HG03039 (cell line): ENCODE measurements at regions not wholly inside any gene's neighbourhood (a gene's known extent, or its start where the extent isn't known, plus 50 kb on each side); places are given as distances from the start of the nearest gene placed in this dataset.
"Not testable (repeated sequence)": the region's sequence is repeated elsewhere in the genome, so short reads cannot be mapped to it uniquely, and the experiment has no call there.

Experiments
- ATAC-seq: cut with Tn5 transposase; IDR thresholded peaks from one replicate; pipeline ENCODE4 v1.9.1; 2021; ENCODE audit warnings: mild to moderate bottlenecking, moderate library complexity; ENCODE audit not compliant: unreplicated experiment

- ATAC-seq = no peak
Measured at GRCh38 chr6:19209202-19209601, 628.0 kb upstream of the ID4 start.

DNA sequence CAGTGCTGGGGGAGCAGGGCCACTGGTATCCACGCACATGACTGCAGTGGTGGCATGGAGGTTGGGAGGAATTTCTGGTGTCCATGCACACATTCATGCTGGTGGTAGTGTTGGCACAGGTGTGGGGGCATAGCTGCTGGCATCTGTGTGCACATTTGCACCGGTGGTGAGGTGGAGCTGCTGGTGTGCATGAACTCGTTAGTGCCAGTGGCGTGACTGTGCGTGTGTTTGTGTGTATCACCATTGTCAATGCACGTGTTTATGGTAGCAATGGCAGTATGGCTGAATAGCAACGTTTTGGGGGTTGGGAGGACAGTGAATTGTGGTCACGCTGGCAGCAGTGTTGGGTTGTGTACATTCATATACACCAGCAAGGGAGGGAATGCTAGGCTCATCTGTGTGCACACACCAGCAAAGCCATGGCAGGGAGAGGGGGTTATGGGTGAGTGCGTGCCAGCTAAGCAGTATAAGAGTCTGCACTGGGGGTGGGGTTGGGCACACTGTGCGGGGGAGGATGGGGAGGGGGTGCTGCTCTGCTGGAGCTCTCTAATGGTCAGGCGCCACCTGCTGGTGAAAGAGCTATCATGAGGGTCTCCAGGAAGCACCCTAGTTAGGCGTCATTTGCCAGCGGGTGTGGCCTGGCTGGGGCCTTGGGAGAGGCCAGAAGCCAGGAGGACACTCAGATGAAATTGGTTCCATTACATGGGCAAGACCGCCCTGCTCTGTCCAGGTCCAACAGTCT is 626.1 kb upstream of the ID4 start:
- no peak for ATAC-seq

DNA sequence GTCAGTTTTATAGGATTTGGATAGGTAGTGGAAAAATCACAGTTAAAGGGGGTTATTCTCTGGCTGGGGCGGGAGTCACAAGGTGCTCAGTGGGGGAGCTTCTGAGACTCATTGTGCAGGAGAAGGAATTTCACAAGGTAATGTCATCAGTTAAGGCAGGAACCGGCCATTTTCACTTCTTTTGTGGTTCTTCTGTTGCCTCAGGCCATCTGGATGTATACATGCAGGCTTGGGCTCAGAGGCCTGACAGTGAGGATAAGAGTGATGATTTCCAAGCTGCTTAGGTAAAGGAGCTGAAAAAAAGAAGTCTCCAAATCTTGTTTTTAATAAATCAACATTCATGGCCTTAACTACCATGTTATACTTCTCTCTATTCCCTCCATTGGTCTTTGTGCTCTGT is 622.9 kb upstream of the ID4 start:
- no peak for ATAC-seq

- no peak for ATAC-seq
Measured at GRCh38 chr6:19219931-19220330, 617.2 kb upstream of the ID4 start.

DNA sequence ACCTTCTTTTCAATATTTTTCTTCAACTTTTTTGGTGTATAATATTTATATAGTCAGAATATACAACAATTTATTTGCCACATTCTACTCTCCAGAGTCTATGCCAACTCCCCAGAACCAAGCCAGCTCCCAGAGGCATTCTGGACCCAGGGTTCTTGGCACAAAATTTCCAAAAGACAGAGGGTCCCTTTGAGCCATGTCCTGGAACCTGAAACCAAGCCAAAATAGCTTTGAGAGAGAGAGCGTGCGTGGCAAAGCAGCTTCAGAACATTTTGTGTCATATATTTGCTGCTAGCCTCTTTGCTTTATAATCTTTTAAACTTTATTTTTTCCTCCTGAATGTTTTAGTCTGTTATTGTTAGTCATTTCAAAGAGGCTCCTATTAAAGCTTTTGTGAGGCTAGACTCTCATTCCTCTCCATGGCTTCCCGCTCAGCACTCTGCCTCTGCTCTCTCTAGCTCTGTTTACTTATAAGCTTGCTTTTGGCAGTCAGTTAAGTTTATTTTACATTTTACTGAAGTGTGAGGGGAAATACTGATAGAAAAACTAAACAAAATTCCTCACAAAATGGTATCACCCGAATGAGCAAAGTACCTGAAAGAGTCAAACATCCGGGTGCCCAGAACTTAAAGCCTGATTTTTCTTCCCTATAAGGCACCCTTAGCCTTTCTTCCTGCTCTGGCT is 605.1 kb upstream of the ID4 start:
- no peak for ATAC-seq

DNA sequence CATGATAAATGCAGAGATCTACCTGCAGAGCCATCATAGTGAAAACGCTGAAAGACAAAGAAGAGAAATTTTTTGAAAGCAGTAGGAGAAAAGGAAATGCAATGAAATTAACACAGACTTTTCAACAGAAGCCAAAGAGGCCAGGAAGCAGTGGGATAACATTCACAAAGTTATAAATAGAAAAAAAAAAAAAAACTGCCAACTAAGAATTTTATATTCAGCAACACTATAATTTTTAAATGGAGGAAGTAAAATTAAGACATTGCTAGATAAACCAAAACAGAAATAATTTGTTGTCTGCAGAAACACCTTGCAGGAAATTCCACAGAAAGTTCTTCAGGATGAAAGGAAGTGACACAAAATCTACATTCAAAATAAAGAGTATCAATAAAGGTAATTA is 591.5 kb upstream of the ID4 start:
- no peak for ATAC-seq

DNA sequence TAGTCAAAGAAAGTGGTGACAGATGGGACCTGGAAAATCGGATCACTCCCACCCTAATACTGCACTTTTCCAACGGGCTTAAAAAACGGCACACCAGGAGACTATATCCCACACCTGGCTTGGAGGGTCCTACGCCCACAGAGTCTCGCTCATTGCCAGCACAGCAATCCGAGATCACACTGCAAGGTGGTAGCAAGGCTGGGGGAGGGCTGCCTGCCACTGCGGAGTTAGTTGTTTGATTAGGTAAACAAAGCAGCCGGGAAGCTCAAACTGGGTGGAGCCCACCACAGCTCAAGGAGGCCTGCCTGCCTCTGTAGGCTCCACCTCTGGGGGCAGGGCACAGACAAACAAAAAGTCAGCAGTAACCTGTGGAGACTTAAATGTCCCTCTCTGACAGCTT is 590.0 kb upstream of the ID4 start:
- ATAC-seq = not testable (repeated sequence)

GRCh38 chr6:19256123-19256522 is 581.0 kb upstream of the ID4 start:
- not testable (repeated sequence) for ATAC-seq

DNA sequence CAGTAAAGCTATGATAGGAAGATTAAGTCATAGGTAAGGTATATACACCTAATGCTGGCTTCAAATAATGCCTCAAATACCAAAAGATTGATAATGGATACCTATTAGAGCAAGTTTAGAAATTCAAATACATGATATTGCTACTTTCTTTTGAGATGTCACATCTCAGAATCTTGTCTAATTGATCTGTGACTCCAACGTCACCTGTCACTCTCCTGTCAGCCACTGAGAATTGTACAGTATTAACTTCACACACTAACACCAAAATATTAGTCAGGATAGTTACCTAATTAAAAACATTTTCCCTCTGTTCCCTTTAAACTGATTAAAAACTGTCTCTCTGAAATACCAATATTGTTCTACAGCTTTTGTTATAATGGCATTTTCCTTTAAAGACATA is 575.5 kb upstream of the ID4 start:
- no peak for ATAC-seq

DNA sequence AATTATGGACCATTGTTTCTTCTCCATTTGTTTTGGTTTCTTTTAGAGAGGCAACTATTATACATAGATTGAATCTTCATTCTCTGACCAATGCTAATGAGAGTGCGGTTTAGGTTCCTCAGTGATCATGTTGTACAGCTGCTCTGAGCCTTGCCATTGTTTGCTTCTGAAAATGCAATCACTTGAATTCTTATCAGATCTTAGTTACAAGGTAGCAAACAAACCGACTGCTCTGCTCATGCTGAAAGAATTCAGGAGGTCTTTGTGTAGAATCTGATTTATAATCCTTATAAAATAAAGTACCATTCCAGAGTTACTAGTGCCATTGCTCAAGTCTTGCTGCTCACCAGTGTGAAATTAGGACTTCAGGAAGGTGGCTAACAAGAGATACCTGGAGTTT is 569.1 kb upstream of the ID4 start:
- no peak for ATAC-seq

DNA sequence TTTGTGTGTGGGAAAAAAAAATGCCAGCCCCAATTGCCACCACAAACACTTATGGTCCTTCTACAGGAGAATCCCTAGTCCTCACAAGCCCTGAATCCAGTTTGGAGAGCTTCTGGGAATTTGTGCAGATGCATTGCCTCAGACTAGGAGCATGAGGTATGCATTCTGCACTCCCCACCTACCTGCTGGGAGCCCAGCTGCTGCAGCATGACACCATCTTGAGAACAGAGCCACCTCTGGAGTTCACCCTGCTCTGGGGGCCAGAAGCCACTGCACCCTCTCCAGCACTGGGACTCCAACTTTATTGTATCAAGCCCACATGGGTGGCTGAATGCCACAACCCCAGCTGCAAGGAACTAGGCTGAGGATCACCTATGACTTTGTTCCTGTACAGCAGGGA is 568.5 kb upstream of the ID4 start:
- no peak for ATAC-seq

DNA sequence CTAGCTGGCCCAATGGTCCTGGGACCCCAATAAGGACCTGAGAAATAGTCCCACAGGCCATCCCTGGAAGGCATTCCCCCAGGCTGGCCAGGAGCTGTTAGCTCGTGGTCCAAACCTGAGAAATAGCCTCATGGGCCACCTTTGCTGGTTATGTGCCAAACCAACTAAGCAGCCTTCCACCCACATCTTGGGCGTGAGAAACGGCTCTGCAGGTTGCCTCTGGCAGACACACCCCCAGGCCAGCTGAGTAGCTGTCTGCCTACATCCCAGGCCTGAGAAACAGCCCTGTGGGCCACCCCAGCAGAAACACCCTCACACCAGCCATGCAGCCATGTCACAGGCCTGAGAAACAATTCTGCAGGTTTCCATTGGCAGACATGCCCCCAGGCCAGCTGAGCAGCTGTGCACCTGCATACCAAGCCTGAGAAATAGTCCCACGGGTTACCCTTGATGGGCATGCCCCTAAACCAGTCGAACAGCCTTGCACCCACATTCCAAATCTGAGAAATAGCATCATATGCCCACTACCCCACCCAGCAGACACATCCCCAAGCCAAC is 567.8 kb upstream of the ID4 start:
- ATAC-seq = no peak

- no peak for ATAC-seq
Measured at GRCh38 chr6:19270616-19271015, 566.6 kb upstream of the ID4 start.

DNA sequence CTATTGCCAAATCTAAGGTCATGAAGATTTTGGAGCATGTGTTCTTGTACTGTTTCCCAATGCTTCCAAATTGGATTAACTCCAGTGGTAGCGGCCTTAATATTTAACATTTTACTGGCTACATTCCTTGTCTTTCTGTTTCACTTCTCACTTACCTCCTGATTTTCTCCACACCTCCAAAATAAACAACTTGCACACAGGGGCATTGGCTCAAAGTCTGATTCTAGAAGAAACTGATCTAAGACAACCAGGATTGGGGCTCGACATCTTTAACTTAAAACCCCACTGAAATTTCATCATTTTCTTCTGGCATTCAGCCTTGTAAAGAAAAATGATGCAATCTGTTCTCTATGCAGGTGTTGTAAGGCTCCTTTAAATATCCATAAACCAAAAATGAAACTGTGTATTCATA is 557.9 kb upstream of the ID4 start:
- no peak for ATAC-seq

DNA sequence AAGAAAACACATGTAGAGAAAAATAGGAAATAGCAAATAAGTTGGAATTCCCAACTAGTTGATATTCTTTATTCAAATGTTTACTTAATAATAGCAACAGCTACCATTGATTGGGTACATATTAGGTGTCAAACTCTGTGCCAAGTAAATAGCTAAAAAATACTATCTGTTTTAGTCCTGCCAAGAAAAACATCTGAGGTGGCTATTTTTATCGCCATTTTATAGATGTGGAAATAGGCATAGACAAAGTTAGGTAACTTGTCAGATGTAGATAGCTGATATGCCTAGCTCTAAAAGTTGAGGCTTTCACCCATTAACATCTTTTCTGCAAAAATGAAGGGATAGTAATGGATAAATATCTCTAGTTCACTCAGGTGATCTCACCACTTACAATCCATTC is 549.2 kb upstream of the ID4 start:
- ATAC-seq = no peak

GRCh38 chr6:19289457-19289856 is 547.7 kb upstream of the ID4 start:
- no peak for ATAC-seq

- no peak for ATAC-seq
Measured at GRCh38 chr6:19297880-19298279, 539.3 kb upstream of the ID4 start.

- ATAC-seq = no peak
Measured at GRCh38 chr6:19298421-19298820, 538.7 kb upstream of the ID4 start.

DNA sequence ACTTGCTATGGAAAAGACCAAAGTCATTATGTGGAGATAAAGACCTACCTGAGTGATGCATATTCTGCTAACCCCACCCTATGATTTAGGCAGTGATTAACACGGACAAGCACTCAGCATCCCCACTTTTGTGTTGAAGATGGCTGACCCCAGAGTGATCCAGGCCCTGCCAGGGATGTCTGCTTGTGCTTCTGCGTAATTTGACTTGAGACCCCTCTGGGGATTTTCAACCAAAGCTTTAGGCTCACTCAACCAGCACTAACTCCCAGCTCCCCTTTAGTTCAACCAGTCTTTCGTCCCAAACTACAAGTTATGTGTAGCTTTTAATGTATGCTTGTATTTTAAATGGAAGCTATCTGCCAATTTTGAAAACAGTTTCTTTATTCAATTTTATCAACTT is 538.0 kb upstream of the ID4 start:
- no peak for ATAC-seq

DNA sequence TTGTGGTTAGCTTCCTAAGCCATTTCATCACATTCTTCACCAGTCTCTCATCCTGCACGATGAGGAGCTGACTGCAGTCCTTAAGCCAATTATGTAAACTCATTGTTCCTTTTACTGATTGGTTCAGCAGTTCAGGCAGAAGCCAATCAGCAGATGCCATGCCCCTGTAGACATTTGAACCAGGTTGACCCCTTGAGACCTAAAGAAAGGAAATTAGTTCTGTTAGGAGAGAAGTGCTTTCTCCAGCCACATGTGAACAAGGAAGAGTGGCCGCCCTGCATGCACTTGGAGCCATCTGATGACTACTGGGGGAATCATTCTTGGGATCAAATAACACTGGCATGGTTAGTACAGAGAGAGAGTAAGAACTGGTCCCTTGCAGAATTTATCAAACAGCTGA is 535.2 kb upstream of the ID4 start:
- ATAC-seq = no peak

DNA sequence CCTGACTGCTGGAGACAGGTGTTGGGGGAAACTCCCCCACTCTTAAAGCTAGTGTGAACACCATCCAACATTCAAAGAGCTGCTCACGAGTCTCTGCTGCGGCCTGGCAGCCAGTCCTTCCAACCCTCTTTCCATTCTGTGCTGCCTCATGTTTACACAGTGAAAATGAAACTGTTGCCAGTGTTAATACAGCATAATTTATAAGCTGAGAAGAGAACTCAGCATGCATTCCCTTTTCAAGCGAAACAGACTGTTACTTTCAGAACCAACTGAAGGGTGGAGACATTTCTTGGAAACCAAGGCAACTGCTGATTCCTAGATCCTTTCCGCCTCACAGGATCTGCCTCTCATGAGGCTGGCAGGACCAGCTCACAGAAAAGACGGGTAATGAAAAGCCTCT is 533.8 kb upstream of the ID4 start:
- ATAC-seq = no peak

GRCh38 chr6:19309661-19310060 is 527.5 kb upstream of the ID4 start:
- no peak for ATAC-seq
